ENCODE measurements at regions not wholly inside any gene's neighbourhood (a gene's known extent, or its start where the extent isn't known, plus 50 kb on each side); places are given as distances from the start of the nearest gene placed in this dataset.

DNA sequence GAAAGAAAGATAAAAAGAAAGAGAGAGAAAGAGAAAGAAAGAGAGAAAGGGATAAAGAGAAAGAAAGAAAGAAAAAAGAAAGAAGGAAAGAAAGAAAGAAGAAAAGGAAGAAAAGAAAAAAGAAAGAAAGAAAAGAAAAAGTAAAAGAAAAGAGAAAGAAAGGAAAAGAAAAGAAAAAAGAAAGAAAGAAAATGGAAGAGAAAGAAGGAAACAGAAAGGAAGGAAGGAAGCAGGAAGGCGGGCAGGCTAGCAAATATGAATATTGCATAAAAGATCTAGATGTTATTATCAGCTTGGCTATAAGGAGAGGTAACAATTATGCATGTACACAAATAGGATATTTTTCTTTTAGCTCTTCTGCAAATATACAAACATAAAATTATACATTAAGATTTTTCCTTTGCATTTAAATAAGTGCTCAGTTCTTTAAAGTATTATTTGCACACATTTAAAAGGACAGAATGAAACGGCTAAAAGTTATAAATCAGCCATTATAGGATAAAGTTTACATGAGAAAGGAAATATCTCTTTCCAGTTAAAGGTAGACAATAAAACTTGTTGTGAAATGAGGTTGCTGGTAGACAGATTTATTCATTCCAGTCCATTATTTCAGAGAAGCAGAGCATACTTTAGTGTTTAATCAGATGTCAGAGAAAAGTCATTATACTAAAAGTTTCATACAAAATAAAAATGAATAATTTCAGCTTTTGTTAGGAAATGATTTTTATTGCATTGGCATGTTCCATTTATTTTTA, 511.4 kb downstream of the KCNJ3 start:
- intact Hi-C loops (cut with DNase I; ENCODE audit: low total_unique reads) = no loop called here

DNA sequence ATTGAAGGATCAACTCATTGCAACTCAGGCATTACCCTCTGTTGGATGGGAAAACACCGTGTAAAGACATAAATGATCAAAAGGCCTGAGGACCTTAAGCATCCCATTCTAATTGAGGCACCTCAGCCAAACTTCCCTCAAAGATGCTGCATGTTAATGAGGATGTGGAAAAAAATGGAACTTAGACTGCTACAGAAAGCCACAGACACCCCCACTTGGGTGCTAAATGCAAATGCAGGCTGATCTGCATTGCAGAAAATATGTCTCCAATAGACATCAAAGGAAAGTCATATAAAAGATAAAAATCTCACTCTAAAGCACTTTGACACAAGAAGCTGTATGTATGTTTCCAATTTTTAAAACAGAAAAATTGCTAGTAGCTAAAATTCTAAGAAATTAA, 504.7 kb downstream of the KCNJ3 start:
- no peaks in the 10 kb centered on the region for H3K4me1 ChIP-seq
- DNase-seq = no peak
- intact Hi-C loops (cut with DNase I; ENCODE audit: low total_unique reads) = no loop called here
- H3K9me3 ChIP-seq = no peaks in the 10 kb centered on the region
- no peaks in the 10 kb centered on the region for H3K27me3 ChIP-seq
- TF ChIP-seq, protein P1, sequence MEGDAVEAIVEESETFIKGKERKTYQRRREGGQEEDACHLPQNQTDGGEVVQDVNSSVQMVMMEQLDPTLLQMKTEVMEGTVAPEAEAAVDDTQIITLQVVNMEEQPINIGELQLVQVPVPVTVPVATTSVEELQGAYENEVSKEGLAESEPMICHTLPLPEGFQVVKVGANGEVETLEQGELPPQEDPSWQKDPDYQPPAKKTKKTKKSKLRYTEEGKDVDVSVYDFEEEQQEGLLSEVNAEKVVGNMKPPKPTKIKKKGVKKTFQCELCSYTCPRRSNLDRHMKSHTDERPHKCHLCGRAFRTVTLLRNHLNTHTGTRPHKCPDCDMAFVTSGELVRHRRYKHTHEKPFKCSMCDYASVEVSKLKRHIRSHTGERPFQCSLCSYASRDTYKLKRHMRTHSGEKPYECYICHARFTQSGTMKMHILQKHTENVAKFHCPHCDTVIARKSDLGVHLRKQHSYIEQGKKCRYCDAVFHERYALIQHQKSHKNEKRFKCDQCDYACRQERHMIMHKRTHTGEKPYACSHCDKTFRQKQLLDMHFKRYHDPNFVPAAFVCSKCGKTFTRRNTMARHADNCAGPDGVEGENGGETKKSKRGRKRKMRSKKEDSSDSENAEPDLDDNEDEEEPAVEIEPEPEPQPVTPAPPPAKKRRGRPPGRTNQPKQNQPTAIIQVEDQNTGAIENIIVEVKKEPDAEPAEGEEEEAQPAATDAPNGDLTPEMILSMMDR (IDR thresholded peaks at IDR 0.05) = no peak
- no peak for TF ChIP-seq POLR2A (IDR thresholded peaks at IDR 0.05)
- H3K4me3 ChIP-seq = no peak overlapping the region
- no peak overlapping the region for H3K27ac ChIP-seq
- H3K36me3 ChIP-seq = no peaks in the 10 kb centered on the region

More for the DNA sequence above, 511.4 kb downstream of the KCNJ3 start:
- H3K27ac ChIP-seq = no peak overlapping the region
- H3K9me3 ChIP-seq = no peaks in the 10 kb centered on the region
- H3K4me3 ChIP-seq = no peak overlapping the region
- TF ChIP-seq, protein P1 (IDR thresholded peaks at IDR 0.05) = no peak
- no peak for TF ChIP-seq POLR2A (IDR thresholded peaks at IDR 0.05)
- no peaks in the 10 kb centered on the region for H3K4me1 ChIP-seq
- no peaks in the 10 kb centered on the region for H3K27me3 ChIP-seq
- no peak for DNase-seq
- no peaks in the 10 kb centered on the region for H3K36me3 ChIP-seq

DNA sequence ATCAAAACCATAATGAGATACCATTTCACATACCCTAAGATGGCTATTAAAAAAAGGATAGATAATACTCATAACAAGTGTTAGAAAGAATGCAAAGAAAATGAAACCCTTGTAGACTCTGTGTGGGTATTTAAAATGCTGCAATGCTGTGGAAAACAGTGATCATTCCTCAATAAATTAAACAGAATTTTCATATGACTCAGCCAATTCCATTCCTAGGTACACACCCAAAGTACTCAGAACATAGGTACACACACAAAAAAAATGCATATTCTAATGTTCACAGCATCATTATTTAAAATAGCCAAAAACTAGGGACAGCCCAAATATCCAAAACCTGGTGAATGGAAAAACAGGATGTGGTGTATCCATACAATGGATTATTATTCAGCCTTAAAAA, 502.3 kb downstream of the KCNJ3 start:
- no peaks in the 10 kb centered on the region for H3K4me1 ChIP-seq
- H3K36me3 ChIP-seq = no peaks in the 10 kb centered on the region
- no peak overlapping the region for H3K27ac ChIP-seq
- intact Hi-C loops (cut with DNase I; ENCODE audit: low total_unique reads) = no loop called here
- TF ChIP-seq POLR2A (IDR thresholded peaks at IDR 0.05) = no peak
- TF ChIP-seq, protein P1 (IDR thresholded peaks at IDR 0.05) = no peak
- no peaks in the 10 kb centered on the region for H3K9me3 ChIP-seq
- no peak for DNase-seq
- no peak overlapping the region for H3K4me3 ChIP-seq
- no peaks in the 10 kb centered on the region for H3K27me3 ChIP-seq

DNA sequence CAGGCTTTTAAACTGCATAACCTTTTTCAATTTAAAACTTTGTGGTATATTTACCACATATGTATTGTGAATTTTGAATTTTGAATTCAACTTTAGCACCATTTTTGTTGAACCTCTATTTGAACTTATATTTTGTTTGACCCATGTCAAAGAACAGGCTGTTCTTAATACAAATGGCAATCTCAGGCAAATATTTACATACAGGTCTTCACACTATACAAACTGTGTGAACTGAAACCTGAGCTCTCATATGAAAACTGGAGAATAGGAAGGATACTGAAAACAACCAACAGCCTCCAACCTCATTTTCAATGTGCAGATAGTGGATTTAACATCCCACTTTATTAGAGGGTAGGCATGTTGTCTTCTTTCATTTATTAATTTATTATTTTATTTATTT, 491.8 kb downstream of the KCNJ3 start:
- H3K27ac ChIP-seq = no peak overlapping the region
- no peaks in the 10 kb centered on the region for H3K9me3 ChIP-seq
- no peak for DNase-seq
- intact Hi-C loops (cut with DNase I; ENCODE audit: low total_unique reads) = no loop called here
- no peak overlapping the region for H3K4me3 ChIP-seq
- TF ChIP-seq, protein P1 (IDR thresholded peaks at IDR 0.05) = no peak
- no peaks in the 10 kb centered on the region for H3K4me1 ChIP-seq
- H3K36me3 ChIP-seq = no peaks in the 10 kb centered on the region
- no peaks in the 10 kb centered on the region for H3K27me3 ChIP-seq

DNA sequence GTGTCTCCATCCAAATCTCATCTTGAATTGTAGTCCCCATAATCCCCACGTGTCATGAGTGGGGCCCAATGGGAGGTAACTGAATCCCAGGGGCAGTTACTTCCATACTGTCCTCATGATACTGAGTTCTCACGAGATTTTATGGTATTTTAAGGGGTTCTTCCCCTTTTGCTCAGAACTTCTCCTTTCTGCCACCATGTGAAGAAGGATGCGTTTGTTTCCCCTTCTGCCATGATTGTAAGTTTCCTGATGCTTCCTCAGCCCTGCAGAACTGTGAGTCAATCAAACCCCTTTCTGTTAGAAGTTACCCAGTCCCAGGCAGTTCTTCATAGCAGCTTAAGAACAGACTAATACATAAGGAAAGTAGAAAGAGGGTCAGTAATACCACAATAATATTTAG, 480.4 kb downstream of the KCNJ3 start:
- no peak for DNase-seq
- H3K27ac ChIP-seq = no peak overlapping the region
- no peak overlapping the region for H3K4me3 ChIP-seq
- no peak for TF ChIP-seq POLR2A (IDR thresholded peaks at IDR 0.05)
- TF ChIP-seq, protein P1 (IDR thresholded peaks at IDR 0.05) = no peak
- no peaks in the 10 kb centered on the region for H3K9me3 ChIP-seq
- intact Hi-C loops (cut with DNase I; ENCODE audit: low total_unique reads) = no loop called here
- no peaks in the 10 kb centered on the region for H3K36me3 ChIP-seq
- H3K4me1 ChIP-seq = no peaks in the 10 kb centered on the region
- H3K27me3 ChIP-seq = no peaks in the 10 kb centered on the region
